H1 (cell line): ENCODE measurements at regions not wholly inside any gene's neighbourhood (a gene's known extent, or its start where the extent isn't known, plus 50 kb on each side); places are given as distances from the start of the nearest gene placed in this dataset.

ENCODE experiments used
- RAD21 ChIP-seq, 2 experiments: IDR thresholded peaks in 1 of 2; conservative IDR thresholded peaks in 1 of 2; 2 replicates each; pipeline ENCODE4 v1.6.1; 2011; ENCODE audit warnings: low read depth in 2 of 2, low read length in 2 of 2, improper control_type of control experiment in 1 of 2, inconsistent platforms in 1 of 2, mild to moderate bottlenecking in 1 of 2, moderate library complexity in 1 of 2
- TF ChIP-seq, protein P1 (sequence below): fragments of 300-600 bp; sonication (generic); IDR thresholded peaks from 2 replicates; pipeline ENCODE4 v1.7.1; 2012; ENCODE audit warnings: low read length, moderate library complexity, mild to moderate bottlenecking, inconsistent platforms; ENCODE audit not compliant: insufficient replicate concordance

DNA sequence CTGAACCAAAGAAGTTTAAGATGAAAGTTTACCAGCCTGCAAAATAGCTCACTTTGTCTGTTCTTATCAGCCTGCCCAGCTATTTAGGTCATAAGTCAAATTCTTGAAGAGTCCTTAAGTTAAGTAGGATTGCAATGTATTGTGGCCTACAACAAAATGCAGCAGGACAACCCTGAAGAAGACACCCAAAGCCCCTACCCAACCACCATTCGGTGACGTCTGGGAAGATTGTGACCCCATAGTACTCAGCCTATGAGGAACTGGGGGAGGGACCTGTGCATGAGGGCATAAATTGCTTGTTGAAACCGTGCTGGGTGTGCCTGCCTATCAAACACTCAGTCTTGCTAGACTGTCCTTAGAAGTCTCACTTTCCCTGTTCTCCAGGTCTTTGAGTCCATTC is 50.5 kb upstream of the FDX1 start (continued):
- TF ChIP-seq, protein P1, sequence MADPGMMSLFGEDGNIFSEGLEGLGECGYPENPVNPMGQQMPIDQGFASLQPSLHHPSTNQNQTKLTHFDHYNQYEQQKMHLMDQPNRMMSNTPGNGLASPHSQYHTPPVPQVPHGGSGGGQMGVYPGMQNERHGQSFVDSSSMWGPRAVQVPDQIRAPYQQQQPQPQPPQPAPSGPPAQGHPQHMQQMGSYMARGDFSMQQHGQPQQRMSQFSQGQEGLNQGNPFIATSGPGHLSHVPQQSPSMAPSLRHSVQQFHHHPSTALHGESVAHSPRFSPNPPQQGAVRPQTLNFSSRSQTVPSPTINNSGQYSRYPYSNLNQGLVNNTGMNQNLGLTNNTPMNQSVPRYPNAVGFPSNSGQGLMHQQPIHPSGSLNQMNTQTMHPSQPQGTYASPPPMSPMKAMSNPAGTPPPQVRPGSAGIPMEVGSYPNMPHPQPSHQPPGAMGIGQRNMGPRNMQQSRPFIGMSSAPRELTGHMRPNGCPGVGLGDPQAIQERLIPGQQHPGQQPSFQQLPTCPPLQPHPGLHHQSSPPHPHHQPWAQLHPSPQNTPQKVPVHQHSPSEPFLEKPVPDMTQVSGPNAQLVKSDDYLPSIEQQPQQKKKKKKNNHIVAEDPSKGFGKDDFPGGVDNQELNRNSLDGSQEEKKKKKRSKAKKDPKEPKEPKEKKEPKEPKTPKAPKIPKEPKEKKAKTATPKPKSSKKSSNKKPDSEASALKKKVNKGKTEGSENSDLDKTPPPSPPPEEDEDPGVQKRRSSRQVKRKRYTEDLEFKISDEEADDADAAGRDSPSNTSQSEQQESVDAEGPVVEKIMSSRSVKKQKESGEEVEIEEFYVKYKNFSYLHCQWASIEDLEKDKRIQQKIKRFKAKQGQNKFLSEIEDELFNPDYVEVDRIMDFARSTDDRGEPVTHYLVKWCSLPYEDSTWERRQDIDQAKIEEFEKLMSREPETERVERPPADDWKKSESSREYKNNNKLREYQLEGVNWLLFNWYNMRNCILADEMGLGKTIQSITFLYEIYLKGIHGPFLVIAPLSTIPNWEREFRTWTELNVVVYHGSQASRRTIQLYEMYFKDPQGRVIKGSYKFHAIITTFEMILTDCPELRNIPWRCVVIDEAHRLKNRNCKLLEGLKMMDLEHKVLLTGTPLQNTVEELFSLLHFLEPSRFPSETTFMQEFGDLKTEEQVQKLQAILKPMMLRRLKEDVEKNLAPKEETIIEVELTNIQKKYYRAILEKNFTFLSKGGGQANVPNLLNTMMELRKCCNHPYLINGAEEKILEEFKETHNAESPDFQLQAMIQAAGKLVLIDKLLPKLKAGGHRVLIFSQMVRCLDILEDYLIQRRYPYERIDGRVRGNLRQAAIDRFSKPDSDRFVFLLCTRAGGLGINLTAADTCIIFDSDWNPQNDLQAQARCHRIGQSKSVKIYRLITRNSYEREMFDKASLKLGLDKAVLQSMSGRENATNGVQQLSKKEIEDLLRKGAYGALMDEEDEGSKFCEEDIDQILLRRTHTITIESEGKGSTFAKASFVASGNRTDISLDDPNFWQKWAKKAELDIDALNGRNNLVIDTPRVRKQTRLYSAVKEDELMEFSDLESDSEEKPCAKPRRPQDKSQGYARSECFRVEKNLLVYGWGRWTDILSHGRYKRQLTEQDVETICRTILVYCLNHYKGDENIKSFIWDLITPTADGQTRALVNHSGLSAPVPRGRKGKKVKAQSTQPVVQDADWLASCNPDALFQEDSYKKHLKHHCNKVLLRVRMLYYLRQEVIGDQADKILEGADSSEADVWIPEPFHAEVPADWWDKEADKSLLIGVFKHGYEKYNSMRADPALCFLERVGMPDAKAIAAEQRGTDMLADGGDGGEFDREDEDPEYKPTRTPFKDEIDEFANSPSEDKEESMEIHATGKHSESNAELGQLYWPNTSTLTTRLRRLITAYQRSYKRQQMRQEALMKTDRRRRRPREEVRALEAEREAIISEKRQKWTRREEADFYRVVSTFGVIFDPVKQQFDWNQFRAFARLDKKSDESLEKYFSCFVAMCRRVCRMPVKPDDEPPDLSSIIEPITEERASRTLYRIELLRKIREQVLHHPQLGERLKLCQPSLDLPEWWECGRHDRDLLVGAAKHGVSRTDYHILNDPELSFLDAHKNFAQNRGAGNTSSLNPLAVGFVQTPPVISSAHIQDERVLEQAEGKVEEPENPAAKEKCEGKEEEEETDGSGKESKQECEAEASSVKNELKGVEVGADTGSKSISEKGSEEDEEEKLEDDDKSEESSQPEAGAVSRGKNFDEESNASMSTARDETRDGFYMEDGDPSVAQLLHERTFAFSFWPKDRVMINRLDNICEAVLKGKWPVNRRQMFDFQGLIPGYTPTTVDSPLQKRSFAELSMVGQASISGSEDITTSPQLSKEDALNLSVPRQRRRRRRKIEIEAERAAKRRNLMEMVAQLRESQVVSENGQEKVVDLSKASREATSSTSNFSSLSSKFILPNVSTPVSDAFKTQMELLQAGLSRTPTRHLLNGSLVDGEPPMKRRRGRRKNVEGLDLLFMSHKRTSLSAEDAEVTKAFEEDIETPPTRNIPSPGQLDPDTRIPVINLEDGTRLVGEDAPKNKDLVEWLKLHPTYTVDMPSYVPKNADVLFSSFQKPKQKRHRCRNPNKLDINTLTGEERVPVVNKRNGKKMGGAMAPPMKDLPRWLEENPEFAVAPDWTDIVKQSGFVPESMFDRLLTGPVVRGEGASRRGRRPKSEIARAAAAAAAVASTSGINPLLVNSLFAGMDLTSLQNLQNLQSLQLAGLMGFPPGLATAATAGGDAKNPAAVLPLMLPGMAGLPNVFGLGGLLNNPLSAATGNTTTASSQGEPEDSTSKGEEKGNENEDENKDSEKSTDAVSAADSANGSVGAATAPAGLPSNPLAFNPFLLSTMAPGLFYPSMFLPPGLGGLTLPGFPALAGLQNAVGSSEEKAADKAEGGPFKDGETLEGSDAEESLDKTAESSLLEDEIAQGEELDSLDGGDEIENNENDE = no peak
- TF ChIP-seq RAD21 (IDR thresholded peaks at IDR 0.05 in 1 of 2, conservative IDR thresholded peaks at IDR 0.05 in 1 of 2; ENCODE audit: low read depth in 2 of 2, low read length in 2 of 2) = no peak
